Nucleus accumbens (tissue), 56 donors: ENCODE measurements at regions not wholly inside any gene's neighbourhood (a gene's known extent, or its start where the extent isn't known, plus 50 kb on each side); places are given as distances from the start of the nearest gene placed in this dataset.

Experiments
- DNase-seq, 56 donors: peaks; one replicate each; lab custom pipeline; 2025; lab: John Stamatoyannopoulos, UW

DNA sequence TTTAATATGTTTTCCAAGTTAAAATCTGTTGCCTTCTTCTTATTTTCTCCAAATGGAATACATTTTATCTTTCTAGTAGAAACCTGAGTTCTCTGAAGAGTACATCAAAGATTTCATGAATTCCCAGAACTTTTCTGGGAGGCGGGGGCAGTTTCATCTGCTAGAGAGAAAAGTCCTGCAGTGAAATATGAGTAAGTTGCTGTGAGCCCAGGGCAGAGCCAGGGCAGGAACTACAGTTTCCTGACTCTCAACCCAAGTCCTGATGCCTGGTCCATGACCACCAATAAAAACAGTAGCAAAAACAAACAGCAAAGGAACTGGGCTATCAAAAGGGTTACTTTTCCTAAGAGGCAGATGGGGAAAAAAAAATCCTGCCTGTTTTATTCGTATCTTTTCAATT is 239.4 kb upstream of the CTSO start:
- no peak for DNase-seq

DNA sequence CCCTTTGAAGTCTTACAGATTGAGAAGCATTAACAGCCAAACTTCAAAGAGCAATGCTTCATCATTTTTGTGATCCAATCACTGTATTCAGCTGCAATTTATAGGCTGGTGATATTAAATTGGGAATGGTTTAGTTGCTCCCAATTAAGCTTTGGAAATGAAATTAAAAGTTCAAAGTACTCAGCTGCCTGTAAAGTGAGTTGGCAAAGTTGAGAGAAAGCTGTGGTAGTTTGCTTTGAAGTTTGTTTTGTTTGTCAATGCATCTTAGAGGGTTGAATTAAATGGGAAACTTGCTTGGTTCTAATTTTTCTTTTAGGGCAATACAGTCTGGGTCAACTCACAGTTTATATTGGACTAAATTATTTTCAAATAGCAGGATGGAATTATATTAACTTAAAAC is 238.4 kb upstream of the CTSO start:
- DNase-seq, result no peak

DNA sequence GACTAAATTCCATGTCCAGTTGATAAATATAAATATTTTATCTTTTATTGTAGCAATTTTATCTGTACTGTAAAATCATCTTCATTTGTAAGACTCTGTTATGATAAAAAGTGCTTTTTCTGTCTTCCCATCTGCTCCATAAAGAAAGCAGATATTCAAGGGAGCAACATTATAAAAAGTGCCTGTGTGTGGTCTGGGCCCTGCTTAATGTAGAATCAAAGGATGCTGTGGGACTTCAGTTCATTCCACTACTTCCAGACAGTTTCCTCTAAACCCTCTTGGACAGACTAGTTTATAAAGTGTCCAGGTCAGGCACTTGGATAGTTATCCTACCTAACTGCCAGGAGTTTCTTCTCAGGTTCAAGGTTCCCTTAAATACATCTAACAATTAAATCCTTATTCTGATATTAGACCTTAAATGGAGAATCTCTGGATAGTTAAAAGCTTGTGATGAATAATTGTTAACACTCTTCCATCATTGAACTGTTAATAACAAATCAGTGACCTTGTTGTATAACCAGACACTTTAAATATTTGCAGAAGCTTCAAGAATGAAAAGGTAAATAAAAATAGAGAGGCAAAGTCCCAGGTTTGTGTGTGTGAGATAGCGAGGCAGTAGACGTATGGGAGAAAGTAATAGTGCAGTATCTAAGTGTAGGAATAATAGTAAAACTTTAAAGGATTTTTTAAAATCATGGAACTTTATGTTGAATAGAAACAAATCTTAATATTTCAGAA is 237.5 kb upstream of the CTSO start:
- DNase-seq, result no peak

DNA sequence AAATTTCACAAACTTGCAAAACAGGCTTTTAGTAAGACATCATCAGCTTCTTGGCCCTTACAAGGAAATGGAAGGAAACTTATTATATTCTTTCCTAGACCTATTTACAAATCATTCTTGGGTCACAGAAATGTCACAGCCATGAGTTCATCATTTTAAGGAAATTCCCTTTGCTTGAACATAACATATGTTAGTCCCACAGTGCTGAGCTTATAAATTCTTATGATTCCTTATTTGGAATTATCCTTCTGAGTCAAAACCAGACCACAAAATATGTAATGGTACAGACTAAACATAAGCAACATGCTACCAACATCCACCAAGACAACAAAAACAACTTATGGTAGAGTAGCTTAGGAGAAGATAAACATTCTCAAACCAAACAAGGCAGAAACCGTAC is 236.9 kb upstream of the CTSO start:
- no peak for DNase-seq

DNA sequence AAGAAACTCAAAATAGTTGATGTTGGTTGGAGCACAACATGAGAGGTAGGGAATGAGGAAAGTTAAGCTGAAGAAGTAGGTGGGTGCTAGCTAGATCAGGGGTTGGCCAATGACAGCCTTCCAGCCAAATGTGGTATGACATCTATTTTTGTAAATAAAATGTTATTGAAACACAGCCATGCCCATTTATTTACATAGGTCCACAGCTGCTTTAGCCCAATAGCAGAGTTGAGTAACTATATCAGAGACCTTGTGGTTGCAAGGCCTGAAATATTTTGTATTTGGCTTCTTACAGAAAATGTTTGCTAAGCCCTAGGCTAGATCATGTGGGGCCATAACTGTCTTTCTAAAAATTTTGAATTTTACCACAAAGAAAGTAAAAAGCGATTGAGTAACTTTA is 234.9 kb upstream of the CTSO start:
- no peak for DNase-seq

DNA sequence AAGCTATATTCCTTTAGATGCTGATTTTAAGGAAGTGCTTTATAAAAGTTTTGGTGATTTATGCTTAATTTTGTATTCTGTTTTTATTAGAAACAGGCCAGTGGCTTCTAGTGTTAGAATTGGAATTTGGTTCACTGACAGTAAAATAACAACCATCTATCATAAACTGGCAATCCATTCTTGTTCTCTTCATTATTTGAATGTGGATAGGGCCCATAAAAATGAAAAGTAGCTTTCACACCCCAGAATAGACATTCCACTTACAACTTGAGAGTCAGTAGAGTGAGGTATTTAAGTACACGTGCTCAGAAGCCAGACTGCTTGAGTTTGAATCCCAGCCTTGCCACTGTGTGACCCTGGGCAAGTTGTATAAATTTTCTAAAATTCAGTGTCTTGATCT is 232.4 kb upstream of the CTSO start:
- no peak for DNase-seq

DNA sequence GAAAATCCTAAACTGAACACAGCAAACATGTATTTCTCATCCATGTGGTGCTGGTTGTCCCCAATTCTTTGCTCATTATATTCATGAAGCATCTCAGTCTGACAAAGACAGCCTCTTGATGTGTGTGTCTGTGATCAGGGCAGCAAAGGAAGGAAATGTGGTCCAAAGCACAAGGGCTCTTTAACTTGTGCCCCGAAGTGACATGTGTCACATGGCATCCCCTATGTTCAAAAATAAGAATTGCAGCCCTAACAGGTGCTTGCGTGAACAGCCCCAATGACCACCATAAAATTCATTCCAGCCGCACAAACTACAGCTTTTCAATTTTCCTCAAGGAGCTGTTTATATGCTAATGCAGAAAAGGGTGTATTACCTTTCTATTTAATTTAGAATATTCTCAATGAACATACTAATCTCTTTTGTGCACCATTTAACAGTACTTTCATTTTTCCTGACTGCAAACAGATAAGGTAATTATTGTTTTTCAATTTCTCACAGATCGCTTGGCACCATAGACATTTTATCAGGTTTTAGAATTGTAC is 231.9 kb upstream of the CTSO start:
- no peak for DNase-seq

DNA sequence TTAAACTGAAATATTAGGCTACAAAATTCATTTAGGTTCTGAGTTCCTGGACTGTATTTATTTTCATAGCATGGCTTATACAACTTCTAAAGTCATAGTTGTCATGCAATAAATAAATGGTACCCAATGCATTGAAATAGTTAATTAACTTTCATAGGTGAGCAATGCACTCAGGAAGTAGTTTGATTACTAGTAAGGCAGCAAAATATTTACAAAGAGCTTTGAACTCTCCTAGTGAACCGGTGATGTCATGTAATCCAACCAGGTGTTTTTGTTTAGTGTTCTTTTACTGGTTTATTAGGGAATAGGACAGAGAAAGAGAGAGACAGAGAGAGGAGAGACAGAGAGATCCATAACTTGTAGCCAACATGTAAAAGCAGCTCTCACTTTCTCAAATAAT is 228.6 kb upstream of the CTSO start:
- DNase-seq, result no peak

DNA sequence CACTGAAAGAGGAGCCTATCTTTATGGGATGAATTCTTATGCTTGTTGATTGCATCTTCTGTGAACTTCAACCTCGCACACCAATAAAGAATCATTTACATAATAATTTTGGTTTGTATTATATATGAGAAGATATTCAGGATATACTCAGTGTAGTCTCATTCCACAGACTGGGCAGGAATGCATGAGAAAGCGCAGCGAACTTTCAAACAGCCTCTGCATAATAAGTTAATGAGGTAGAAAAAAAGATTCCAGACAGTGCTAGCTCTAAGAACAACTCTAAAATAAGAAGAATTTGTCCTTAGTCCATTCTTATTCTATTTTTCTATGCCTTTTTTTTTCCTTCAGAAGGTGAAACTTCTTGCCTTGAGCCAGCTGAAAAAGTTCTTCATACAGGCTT is 224.3 kb upstream of the CTSO start:
- DNase-seq, result no peak

DNA sequence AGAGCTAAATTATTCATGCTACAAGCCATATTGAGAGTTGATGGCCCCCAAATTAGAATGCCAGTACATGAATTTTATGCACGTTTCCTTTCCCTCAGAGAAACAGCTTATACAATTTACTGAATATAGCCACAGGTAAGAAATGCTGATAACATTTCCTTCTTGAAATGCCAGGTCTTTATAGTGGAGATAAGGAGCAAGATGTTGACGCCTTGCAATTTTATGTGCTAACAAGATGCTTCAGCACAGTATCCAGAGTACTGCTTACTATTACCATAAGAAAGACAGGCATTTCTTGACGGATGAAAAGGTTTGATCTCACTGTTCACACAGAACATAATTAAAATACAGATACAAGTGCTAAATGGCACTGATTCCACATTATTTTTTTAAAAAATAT is 223.2 kb upstream of the CTSO start:
- DNase-seq, result no peak

DNA sequence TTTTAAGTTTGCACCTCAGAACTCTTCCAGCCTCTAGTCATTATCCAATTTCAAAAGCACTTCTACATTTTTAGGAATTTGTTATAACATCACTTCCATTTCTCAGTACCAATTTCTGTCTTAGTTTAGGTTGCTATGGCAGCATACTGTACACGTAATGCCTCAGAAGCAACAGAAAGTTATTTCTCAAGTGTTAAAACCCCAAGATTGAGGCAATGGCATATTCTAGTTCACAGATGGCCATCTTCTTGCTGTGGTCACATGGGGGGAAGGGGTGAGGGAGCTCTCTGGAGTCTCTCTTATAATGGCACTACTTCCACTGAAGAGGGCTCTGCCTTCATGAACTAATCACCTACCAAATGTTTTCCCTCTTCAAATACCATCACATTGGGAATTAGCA is 220.3 kb upstream of the CTSO start:
- no peak for DNase-seq

DNA sequence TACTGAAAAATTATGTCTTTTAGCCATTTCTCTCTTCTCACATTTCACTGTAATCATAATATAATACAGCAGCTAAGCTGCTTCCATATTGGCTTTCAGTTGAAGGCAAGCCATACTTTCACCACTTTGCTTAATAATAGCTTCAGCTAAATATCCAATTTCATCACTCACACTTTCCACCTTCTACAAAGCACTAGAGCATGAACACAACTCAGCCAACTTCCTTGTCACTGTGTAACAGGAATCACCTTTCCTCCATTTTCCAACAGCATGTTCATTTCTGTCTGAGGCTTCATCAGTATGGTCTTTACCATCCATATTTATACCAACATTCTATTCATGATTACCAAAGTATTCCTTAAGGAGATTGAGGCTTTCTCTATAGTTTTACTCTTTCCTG is 219.8 kb upstream of the CTSO start:
- no peak for DNase-seq

DNA sequence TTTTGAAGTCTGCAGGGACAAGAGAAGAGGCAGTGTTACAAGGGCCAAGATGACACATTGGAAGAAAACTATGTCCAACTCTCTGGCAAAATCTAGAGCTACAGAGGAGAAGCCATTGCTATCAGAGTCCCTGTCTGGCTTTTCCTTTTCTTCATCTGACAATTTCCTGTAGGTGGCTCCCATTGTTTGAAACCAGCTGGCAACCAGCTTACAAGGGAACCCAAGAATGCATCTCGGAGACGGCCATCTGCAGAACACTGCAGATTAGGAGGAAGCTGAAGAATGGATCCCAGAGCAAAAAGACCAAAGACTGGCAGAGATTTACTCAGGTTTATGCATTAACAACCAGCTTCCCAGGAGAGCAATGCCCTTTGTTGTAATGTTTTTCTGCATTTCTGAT is 216.2 kb upstream of the CTSO start:
- no peak for DNase-seq

DNA sequence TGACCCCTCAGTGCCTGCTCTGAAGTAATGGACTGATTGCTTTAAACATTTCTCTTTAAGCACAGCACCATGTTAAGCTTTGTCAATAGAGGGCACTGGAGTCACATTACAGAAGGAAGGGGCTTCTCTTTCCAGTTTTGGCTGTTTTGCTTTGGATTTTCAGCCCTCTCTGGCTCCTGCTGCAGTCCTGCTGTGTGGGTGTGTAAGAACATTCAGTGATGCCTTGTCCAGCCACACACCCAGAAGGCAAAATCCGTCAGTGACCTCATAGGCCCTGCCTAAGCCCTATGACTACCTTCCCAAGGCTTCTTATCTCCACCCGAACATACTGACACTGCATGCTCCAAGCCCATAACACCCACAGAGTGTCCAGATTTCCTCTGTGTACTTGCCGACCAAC is 215.3 kb upstream of the CTSO start:
- peak in 4 of 56 donors; percentile 1 to 10 (median 6) for DNase-seq

DNA sequence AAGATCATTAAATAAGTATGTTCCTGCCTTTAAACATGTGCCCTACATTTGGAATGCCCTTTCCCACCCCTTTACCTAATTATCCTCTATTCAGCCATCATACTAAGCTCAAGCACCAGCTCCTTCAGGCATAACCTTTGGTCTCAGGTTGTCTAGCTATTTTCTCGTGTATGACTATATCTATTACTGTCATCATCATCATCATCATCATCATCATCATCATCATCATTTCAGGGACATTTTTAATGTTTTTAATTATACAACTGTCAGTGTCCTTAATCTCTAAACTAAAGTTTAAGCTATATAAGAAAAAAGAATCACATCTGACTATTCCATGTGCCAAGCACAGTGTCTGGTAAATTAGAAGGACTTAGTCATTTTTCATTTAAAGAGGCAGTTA is 214.6 kb upstream of the CTSO start:
- DNase-seq, result no peak

DNA sequence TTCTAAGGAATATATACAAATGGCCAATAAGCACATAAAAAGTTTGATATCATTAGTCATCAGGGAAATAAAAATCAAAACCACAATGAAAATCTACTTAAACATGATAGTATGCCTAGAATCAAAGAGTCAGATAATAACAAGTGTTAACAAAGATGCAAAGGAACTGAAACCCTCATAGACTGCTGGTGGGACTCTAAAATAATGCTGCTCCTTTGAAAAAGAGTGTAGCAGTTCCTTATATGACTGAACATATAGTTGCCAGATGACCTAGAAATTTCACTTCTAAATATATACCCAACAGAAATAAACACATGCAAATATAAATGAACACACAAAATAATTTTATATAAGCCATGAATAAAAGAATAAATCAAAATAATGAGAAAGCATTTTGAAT is 205.1 kb upstream of the CTSO start:
- DNase-seq, result no peak

DNA sequence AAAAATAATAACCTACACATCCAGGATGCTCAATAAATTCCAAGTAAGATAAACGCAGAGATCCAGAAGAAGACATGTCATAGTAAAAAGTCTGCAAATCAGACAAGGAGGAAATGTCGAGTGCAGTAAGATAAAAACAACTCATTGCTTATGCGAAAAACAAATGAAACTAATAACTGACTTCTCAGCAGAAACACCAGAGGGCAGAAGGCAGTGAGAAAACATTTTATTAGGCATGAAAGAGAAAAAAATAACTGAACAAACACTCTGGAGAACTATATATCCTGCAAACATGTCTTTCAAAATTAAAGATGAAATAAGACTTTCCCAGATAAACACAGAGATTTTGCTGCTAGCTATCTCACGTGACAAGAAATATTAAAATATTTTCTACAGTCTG is 201.3 kb upstream of the CTSO start:
- DNase-seq, result no peak

DNA sequence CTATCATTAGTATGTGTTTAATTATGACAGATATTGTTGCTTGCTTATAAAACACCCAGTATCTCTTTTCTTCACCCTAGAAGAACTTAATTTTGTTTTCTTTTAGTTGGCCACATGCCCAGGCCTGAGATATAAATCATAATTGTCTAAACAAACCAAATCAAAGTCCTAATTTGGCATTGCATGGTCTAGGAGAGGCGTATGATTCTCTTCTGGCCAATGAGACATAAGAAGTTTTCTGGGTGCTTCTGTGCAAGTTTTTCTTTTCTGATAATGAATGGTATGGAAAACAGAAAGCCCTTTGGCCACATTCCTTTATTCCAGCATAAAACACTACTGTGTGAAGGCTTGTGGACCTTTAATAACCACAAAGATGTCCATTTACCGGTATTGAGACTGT is 192.9 kb upstream of the CTSO start:
- no peak for DNase-seq

DNA sequence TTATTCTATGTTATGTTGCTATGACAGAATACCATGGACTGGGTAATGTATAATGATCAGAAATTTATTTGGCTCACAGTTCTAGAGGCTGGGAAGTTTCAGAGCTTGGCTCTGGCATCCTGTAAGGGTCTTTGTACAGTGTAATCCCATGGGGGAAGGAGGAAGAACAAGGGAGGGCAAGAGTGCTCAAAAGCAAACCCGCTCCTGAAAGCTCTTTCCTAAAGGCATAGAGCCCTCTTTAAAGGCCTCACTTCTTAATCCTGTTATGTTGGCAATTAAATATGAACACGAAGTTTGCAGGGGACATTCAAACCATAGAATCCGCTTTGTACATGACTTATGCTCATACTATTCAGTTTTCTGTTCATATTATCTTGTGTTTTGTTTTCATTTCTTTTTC is 191.3 kb upstream of the CTSO start:
- DNase-seq, result no peak

DNA sequence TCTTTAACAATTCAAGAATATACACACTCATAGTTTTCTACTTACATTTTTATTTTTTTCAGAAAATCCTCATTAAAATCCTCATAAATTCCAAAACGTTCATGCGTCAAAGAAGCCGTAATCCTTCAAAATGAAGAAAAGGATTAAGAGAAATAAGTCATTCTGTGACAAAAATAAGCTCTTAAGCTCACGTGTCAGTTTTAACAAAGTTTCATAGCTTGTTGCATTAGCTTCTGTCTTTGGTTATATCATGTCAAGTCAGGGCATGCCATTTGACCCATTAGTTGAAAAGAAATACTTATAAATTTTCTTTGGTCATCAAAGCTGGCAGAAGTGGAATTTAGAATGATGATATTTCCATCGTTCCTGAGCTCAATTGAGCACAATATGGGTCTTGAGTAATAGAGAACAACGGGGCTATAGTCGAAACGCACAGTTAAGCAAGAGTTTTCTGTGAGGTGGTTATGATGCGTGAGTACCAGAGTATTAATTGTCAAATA is 185.2 kb upstream of the CTSO start:
- DNase-seq, result no peak

DNA sequence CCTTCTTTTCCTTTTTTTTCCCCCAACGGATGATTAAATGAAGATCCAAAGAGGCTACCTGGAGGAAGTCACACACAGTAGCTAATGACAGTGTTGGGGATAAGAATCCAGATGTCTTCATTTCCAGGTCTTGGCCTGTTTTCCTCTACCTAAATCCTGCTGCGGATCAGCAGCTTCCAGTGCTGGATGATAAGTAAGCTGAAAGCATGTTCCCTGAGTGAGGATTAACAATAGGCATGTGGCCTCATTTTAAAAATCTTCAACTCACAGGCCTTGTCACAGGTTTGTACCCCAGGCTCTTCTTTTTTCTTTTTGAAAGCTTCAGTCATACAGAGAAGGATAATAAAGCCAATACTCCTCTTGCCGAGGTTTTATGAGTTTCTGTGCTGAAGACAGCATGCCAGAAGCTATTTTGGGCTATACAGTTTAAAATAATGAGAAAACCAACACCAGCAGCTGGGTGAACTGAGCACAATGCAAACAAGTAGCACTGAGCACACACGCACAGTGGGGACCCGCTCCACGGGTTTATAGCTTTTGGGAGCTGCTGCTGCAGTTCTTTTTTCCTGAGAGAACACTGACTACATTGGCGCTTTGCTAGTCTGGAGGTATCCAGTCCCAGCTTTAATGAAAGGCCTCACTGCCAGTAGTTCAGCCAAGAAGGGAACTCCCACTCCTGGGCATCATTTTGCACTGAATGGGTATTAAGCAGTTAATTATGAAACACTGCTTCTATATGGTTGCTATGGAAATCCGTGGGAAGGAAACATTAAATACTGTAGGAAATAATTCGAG is 184.2 kb upstream of the CTSO start:
- peak in 7 of 56 donors; percentile 0 to 15 (median 1) for DNase-seq

DNA sequence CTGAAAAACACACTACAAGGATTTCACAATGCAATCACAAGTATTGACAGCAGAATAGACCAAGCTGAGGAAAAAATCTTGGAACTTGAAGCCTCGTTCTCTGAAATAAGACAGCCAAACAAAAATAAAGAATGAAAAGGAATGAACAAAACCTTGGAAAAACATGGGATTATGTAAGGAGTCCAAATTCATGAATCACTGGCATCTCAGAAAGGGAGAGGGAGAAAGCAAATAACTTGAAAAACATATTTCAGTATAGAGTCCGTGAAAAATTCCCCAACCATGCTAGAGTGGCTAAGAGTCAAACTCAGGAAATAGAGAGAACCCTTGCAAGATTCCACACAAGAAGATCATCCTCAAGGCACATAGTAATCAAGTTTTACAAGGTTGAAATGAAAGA is 178.5 kb upstream of the CTSO start:
- DNase-seq, result no peak
